B cell (primary cell): ENCODE measurements at regions not wholly inside any gene's neighbourhood (a gene's known extent, or its start where the extent isn't known, plus 50 kb on each side); places are given as distances from the start of the nearest gene placed in this dataset.

Experiments used
- CTCF ChIP-seq: fragments of 200-600 bp; IDR thresholded peaks from one replicate; pipeline ENCODE4 v1.8.0; 2022; ENCODE audit warnings: antibody characterized with exemption, mild to moderate bottlenecking
- EZH2 ChIP-seq: IDR thresholded peaks from 2 replicates; pipeline ENCODE4 v1.6.1; 2012; ENCODE audit warnings: borderline replicate concordance, low read depth, mild to moderate bottlenecking, moderate library complexity, low read length; ENCODE audit not compliant: insufficient read depth, poor library complexity, severe bottlenecking

- TF ChIP-seq CTCF = no peak
- TF ChIP-seq EZH2 = no peak
Measured at GRCh38 chr7:94803821-94804220, 103.6 kb upstream of the PPP1R9A start.
